WTC11 (cell line): ENCODE measurements at regions not wholly inside any gene's neighbourhood (a gene's known extent, or its start where the extent isn't known, plus 50 kb on each side); places are given as distances from the start of the nearest gene placed in this dataset.

Experiments used
- CTCF ChIP-seq: fragments of 200-600 bp; IDR thresholded peaks from 2 replicates; pipeline ENCODE4 v1.8.0; 2022; ENCODE audit warnings: antibody characterized with exemption
- JUN ChIP-seq: sonication (generic); formaldehyde crosslinking; IDR thresholded peaks from 2 replicates; pipeline ENCODE4 v1.8.0; 2023; ENCODE audit warnings: mild to moderate bottlenecking, missing genetic modification reagents
- ZNF281 ChIP-seq: sonication (generic); formaldehyde crosslinking; IDR thresholded peaks from 2 replicates; pipeline ENCODE4 v1.8.0; 2023; ENCODE audit warnings: mild to moderate bottlenecking, missing genetic modification reagents
- TF ChIP-seq, protein P1 (sequence below): sonication (generic); formaldehyde crosslinking; IDR thresholded peaks from 2 replicates; pipeline ENCODE4 v1.8.1; 2022; ENCODE audit warnings: mild to moderate bottlenecking, missing genetic modification reagents, moderate library complexity, borderline replicate concordance

DNA sequence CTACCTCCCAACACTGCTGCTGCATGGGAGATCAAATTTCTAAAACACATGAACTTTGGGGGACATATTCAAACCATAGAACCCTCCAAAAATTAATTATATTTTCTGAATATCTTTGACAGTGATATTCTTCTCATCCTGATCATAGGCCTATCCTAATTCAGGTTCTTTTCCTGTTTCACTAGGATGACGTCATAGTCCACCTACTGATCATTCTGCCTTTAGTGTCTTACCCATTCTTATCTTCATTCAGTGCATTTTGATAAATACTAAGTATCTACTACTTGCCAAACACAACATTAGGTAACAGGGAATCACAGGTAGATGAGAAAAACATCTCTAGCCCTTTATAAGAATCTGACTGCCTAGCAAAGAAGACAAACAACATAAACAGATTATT is 179.1 kb upstream of the PRLR start:
- TF ChIP-seq, protein P1, sequence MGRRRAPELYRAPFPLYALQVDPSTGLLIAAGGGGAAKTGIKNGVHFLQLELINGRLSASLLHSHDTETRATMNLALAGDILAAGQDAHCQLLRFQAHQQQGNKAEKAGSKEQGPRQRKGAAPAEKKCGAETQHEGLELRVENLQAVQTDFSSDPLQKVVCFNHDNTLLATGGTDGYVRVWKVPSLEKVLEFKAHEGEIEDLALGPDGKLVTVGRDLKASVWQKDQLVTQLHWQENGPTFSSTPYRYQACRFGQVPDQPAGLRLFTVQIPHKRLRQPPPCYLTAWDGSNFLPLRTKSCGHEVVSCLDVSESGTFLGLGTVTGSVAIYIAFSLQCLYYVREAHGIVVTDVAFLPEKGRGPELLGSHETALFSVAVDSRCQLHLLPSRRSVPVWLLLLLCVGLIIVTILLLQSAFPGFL (CRISPR knock-in tag): no peak
- no peak for TF ChIP-seq CTCF
- TF ChIP-seq JUN (CRISPR knock-in tag): no peak
- no peak for TF ChIP-seq ZNF281 (CRISPR knock-in tag)
